MCF 10A (cell line): ENCODE measurements at regions not wholly inside any gene's neighbourhood (a gene's known extent, or its start where the extent isn't known, plus 50 kb on each side); places are given as distances from the start of the nearest gene placed in this dataset.

Experiments used
- BruUV-seq: library from RNA; stranded (reverse); fragments of 400-500 nt; replicated peaks from 2 replicates; lab custom pipeline; 2021; lab: Mats Ljungman, UMichigan
- CTCF ChIA-PET: fragments of 300-600 bp; sonication (Branson Sonifier 250); formaldehyde crosslinking; extraction: SDS; loops from one replicate; lab custom pipeline; 2021; ENCODE audit warnings: antibody characterized with exemption, inconsistent platforms; lab: Yijun Ruan, JAX
- POLR2A ChIA-PET: fragments of 300-600, 350-650 bp; sonication (Branson Sonifier 250); formaldehyde crosslinking; extraction: SDS; loops from one replicate; lab custom pipeline; 2020; ENCODE audit warnings: antibody characterized with exemption, inconsistent platforms; lab: Yijun Ruan, JAX
- DNase-seq: peaks from one replicate; pipeline ENCODE4 v3.0.0-alpha.2; 2018; ENCODE audit not compliant: unreplicated experiment
- H3K27ac Mint-ChIP-seq: one replicate; pipeline ENCODE4 v1.8.0; 2022; ENCODE audit warnings: mild to moderate bottlenecking, low read depth, mixed read lengths; ENCODE audit not compliant: unreplicated experiment
- H3K27me3 Mint-ChIP-seq: one replicate; pipeline ENCODE4 v1.8.0; 2022; ENCODE audit warnings: mixed read lengths; ENCODE audit not compliant: insufficient read depth, unreplicated experiment
- H3K36me3 Mint-ChIP-seq: one replicate; pipeline ENCODE4 v1.8.0; 2022; ENCODE audit warnings: mild to moderate bottlenecking, moderate library complexity, mixed read lengths; ENCODE audit not compliant: insufficient read depth, unreplicated experiment
- H3K4me1 Mint-ChIP-seq: one replicate; pipeline ENCODE4 v1.8.0; 2022; ENCODE audit warnings: mixed read lengths; ENCODE audit not compliant: insufficient read depth, unreplicated experiment
- H3K4me3 Mint-ChIP-seq: one replicate; pipeline ENCODE4 v1.8.0; 2022; ENCODE audit warnings: mild to moderate bottlenecking, moderate library complexity, mixed read lengths; ENCODE audit not compliant: unreplicated experiment
- H3K9me3 Mint-ChIP-seq: one replicate; pipeline ENCODE4 v1.8.0; 2022; ENCODE audit warnings: mixed read lengths; ENCODE audit not compliant: unreplicated experiment
- CTCF ChIP-seq: fragments of 200-600 bp; IDR thresholded peaks from one replicate; pipeline ENCODE4 v1.8.0; 2022; ENCODE audit warnings: antibody characterized with exemption, mild to moderate bottlenecking; ENCODE audit not compliant: unreplicated experiment
- intact Hi-C: fragments of 100-400 bp; cut with micrococcal nuclease; formaldehyde crosslinking; loops from 2 replicates; pipeline ENCODE4 v1.14.1; 2022

GRCh38 chr2:41464395-41464794, 583.4 kb upstream of the PKDCC start:
- no peak for DNase-seq
- intact Hi-C loops = no loop called here
- no peaks in the 10 kb centered on the region for H3K9me3 Mint-ChIP-seq
- no peak overlapping the region for H3K4me3 Mint-ChIP-seq
- no peak for TF ChIP-seq CTCF
- BruUV-seq = no TSS peak
- ChIA-PET POLR2A (no interaction called here), CTCF (interaction anchor here (0.6 to 0.7 kb wide), 2 partner anchors 184 to 335 kb away, joined by 3 to 4 read pairs; no protein-coding TSS in a partner anchor)
- H3K36me3 Mint-ChIP-seq = no peaks in the 10 kb centered on the region
- no peaks in the 10 kb centered on the region for H3K27me3 Mint-ChIP-seq
- H3K4me1 Mint-ChIP-seq = no peaks in the 10 kb centered on the region
- no peak overlapping the region for H3K27ac Mint-ChIP-seq

- H3K9me3 Mint-ChIP-seq = no peaks in the 10 kb centered on the region
- no peak for DNase-seq
- no peak for TF ChIP-seq CTCF
- no peak overlapping the region for H3K4me3 Mint-ChIP-seq
- H3K36me3 Mint-ChIP-seq = no peaks in the 10 kb centered on the region
- H3K4me1 Mint-ChIP-seq = no peaks in the 10 kb centered on the region
- POLR2A ChIA-PET = no interaction called here
- no TSS peak for BruUV-seq
- intact Hi-C loops = no loop called here
- CTCF ChIA-PET = no interaction called here
- no peak overlapping the region for H3K27ac Mint-ChIP-seq
- H3K27me3 Mint-ChIP-seq = no peaks in the 10 kb centered on the region
Observed at GRCh38 chr2:41475959-41476358, 571.9 kb upstream of the PKDCC start.

- no TSS peak for BruUV-seq
- intact Hi-C loops = no loop called here
- no peak for DNase-seq
- ChIA-PET CTCF (no interaction called here), POLR2A (no interaction called here)
- Mint-ChIP-seq H3K4me1 (no peaks in the 10 kb centered on the region), H3K27me3 (no peaks in the 10 kb centered on the region), H3K9me3 (no peaks in the 10 kb centered on the region), H3K27ac (no peak overlapping the region), H3K36me3 (no peaks in the 10 kb centered on the region), H3K4me3 (no peak overlapping the region)
- no peak for TF ChIP-seq CTCF
Observed at GRCh38 chr2:41482659-41483058, 565.2 kb upstream of the PKDCC start.

- Mint-ChIP-seq H3K4me1 (no peaks in the 10 kb centered on the region), H3K36me3 (no peaks in the 10 kb centered on the region), H3K4me3 (no peak overlapping the region), H3K9me3 (no peaks in the 10 kb centered on the region), H3K27me3 (no peaks in the 10 kb centered on the region), H3K27ac (no peak overlapping the region)
- no peak for DNase-seq
- no TSS peak for BruUV-seq
- POLR2A ChIA-PET = no interaction called here
- intact Hi-C loops = no loop called here
- CTCF ChIA-PET = no interaction called here
- no peak for TF ChIP-seq CTCF
Observed at GRCh38 chr2:41483226-41483625, 564.6 kb upstream of the PKDCC start.
